ENCODE measurements at regions not wholly inside any gene's neighbourhood (a gene's known extent, or its start where the extent isn't known, plus 50 kb on each side); places are given as distances from the start of the nearest gene placed in this dataset.

GRCh38 chr1:29849038-29849750 lies 612.9 kb downstream of the PTPRU start:
- peak in 2 of 3 donors; percentile 2 to 12 for DNase-seq

- DNase-seq: no peak
Measured at GRCh38 chr1:29845910-29846309, 609.6 kb downstream of the PTPRU start.

GRCh38 chr1:29842130-29842529 lies 605.8 kb downstream of the PTPRU start:
- DNase-seq: no peak

- no peak for DNase-seq
Measured at GRCh38 chr1:29839726-29840125, 603.4 kb downstream of the PTPRU start.

GRCh38 chr1:29838738-29839320 lies 602.5 kb downstream of the PTPRU start:
- DNase-seq: no peak

GRCh38 chr1:29836651-29837646 lies 600.6 kb downstream of the PTPRU start:
- no peak for DNase-seq

- DNase-seq: no peak
Measured at GRCh38 chr1:29835874-29836273, 599.6 kb downstream of the PTPRU start.

GRCh38 chr1:29835406-29835805 lies 599.1 kb downstream of the PTPRU start:
- DNase-seq: no peak

- DNase-seq: no peak
Measured at GRCh38 chr1:29833581-29833980, 597.3 kb downstream of the PTPRU start.

- DNase-seq: no peak
Measured at GRCh38 chr1:29832936-29833335, 596.6 kb downstream of the PTPRU start.

- no peak for DNase-seq
Measured at GRCh38 chr1:29832471-29832870, 596.1 kb downstream of the PTPRU start.

- DNase-seq: no peak
Measured at GRCh38 chr1:29831500-29832117, 595.3 kb downstream of the PTPRU start.

- no peak for DNase-seq
Measured at GRCh38 chr1:29830916-29831315, 594.6 kb downstream of the PTPRU start.

GRCh38 chr1:29830383-29830782 lies 594.1 kb downstream of the PTPRU start:
- DNase-seq: no peak

- DNase-seq: no peak
Measured at GRCh38 chr1:29829448-29830344, 593.4 kb downstream of the PTPRU start.

GRCh38 chr1:29828526-29829447 lies 592.5 kb downstream of the PTPRU start:
- no peak for DNase-seq

GRCh38 chr1:29827801-29828525 lies 591.6 kb downstream of the PTPRU start:
- no peak for DNase-seq

- no peak for DNase-seq
Measured at GRCh38 chr1:29827237-29827750, 591.0 kb downstream of the PTPRU start.

GRCh38 chr1:29826646-29827045 lies 590.3 kb downstream of the PTPRU start:
- no peak for DNase-seq
